ENCODE measurements at regions not wholly inside any gene's neighbourhood (a gene's known extent, or its start where the extent isn't known, plus 50 kb on each side); places are given as distances from the start of the nearest gene placed in this dataset.

DNA sequence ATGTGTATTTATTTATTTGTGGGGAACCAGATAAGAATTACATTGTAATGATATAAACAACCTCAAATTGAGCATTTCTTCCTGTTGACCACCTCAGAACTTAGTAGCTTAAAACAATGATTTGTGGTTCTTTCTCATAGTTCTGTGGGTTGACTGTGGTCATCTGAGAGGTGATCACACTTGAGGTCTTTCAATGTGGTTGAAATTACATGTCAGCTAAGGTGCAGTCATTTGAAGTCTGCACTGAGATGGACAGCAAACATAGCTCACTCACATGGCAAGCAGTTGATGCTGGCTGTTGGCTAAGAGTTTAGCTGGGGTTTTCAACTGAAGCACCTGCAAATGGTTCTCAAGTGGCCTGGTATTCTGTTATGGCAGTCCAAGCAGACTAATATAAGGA, 436.7 kb upstream of the MAP3K7 start:
- DNase-seq (ENCODE audit: low read depth): no peak

DNA sequence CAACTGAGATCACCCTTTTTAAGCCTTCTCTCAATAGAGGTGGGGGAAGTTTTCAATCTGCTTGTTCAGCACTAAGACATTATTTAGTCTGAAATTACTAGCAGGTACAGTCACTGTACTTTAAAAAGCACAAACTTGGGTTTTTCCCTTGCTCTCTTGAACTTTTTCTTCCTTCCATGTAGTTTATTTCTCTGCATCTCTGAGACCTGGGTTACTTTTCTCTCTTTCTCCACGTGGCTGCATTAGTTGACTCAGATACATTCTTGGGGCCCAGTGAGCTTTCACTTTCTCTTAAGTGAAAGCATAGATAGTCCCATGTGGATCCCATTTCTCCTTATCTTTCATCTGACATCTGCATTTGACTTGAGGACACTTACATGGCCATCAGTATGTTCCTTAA, 433.9 kb upstream of the MAP3K7 start:
- DNase-seq (ENCODE audit: low read depth): no peak

GRCh38 chr6:91018586-91018985, 431.7 kb upstream of the MAP3K7 start:
- DNase-seq (ENCODE audit: low read depth): no peak

- DNase-seq (ENCODE audit: low read depth): no peak
Observed at GRCh38 chr6:91013511-91013910, 426.6 kb upstream of the MAP3K7 start.

DNA sequence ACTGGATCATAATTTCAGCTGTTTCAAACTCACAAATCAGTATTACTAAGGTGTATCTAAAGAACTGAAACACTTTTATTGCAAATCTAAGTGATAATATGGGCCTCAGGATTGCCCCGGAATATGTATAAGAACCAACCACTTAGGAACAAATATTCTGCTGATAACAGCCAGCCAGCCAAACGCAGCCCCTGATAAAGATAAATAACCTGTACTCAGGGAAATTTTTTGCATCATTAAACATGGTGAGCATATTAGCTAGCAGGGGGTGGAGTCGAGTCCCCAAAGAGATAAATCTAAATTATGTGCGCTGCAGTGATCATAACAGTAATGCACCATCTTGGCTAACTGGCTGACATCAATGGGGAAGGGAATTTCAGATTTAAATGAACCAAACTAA, 410.2 kb upstream of the MAP3K7 start:
- DNase-seq (ENCODE audit: low read depth): no peak

DNA sequence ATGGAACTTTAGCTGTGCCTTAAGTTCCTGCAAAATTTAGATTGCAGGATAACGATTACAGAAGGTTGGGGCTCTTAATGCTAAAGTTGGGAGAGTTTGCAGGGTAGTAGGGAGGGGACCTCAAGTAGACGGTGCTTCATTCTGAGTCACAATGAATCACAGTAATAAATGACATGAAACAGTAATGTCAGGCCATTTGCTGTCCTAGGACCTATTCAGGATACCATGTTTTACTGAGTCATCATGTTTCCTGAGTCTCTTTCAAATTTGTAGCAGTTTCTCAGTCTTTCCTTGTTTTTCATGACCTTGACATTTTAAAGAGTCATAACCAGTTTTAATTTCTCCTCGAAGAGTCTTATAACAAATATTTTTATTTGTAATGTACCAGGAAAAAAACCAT, 406.9 kb upstream of the MAP3K7 start:
- DNase-seq (ENCODE audit: low read depth): peak; percentile 83

GRCh38 chr6:90989763-90990162, 402.9 kb upstream of the MAP3K7 start:
- DNase-seq (ENCODE audit: low read depth): no peak

DNA sequence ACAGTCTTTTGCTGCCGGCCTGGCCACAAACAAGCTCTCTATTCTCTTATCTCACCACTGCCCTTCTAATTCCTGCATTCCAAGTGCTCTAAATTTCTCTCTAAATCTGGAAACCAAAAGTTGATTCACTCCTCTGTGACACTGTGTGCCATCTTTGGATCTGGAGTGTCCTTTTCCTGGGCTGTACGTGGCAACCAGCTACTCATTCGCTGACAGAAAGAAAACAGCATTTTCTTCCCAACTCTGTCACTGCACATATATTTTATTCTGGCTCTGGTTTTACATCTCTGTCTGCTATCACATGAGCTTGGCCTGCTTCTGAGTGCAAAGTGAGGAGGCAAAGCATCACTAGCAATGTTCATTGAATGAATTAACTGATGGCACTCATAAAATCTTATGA, 397.2 kb upstream of the MAP3K7 start:
- DNase-seq (ENCODE audit: low read depth): no peak

- no peak for DNase-seq (ENCODE audit: low read depth)
Observed at GRCh38 chr6:90983462-90983861, 396.6 kb upstream of the MAP3K7 start.

DNA sequence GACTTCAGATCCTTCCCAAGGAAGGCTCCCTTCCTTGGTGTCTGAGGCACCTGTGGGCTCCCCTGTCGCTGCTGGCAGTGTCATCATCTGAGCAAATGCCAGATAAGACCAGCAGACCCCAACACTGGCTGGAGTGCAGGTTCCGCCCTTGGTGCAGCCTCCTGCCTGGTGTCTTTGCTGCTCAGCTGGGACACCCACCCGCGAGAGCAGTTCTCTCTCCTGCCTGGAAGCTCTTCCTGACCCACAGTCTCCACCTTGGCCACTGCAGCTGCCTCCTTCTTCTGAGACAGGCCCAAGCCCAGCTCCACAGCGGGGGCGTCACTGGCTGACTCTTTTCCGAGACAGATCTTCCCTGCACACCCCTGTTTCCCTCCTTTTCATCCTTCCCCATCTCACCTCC, 395.7 kb upstream of the MAP3K7 start:
- DNase-seq (ENCODE audit: low read depth): no peak

DNA sequence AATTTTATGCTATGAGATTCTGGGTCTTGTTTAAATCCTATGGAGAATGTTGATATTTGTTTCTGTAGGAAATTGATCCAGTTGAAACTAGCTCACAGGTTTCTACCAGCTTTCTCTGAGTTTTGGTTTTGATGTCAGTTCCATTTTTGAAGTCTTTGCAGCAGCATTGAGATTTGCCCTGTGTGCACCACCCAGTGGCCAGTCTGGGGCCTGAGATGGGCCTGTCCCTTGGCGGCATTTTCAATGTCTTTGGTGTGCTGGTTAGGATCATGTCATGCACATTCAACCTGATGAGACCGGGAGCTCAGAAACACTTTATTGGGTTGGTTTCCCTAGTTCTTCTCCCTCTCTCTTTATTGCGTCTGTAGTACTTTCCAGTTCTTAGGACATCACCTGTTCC, 395.2 kb upstream of the MAP3K7 start:
- no peak for DNase-seq (ENCODE audit: low read depth)

DNA sequence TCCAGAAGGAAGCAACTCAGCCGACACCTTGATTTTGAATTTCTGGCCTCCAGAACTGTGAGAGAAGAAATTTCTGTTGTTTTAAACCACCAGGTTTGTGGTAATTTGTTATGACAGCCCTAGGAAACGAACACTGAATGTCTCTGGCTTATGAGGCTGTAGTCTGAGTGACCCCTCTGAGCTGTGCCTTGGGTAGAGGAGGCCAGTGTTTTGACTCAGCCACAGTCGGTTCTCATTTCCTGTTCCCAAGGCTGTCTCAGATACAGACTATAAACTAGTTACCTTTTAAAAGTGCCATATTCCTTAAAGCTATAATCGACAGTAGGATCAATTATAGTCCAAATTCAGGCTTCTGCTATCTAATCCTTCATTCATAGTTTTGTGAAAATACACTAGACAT, 391.2 kb upstream of the MAP3K7 start:
- DNase-seq (ENCODE audit: low read depth): peak; percentile 63

- DNase-seq (ENCODE audit: low read depth): no peak
Observed at GRCh38 chr6:90977513-90977912, 390.6 kb upstream of the MAP3K7 start.

- no peak for DNase-seq (ENCODE audit: low read depth)
Observed at GRCh38 chr6:90976341-90976740, 389.5 kb upstream of the MAP3K7 start.

- DNase-seq (ENCODE audit: low read depth): no peak
Observed at GRCh38 chr6:90975741-90976140, 388.9 kb upstream of the MAP3K7 start.

DNA sequence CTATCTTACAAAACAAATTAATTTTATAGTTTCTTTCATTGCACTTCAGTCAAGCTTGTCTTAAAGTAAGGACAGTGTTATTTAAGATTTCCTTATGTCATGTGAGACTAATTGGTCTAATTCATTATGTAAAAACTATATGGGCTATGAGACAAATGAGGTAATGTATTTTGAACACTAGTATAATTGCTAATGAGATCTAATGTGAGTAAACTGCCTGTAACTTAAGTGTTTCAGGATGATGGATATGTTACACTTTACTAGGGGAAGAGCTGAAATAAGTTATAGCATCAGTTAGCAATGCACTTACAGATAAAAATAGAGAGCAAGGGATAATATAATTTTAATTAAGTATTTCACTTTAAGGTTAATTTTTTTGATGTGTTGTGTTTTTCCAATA, 386.3 kb upstream of the MAP3K7 start:
- no peak for DNase-seq (ENCODE audit: low read depth)

DNA sequence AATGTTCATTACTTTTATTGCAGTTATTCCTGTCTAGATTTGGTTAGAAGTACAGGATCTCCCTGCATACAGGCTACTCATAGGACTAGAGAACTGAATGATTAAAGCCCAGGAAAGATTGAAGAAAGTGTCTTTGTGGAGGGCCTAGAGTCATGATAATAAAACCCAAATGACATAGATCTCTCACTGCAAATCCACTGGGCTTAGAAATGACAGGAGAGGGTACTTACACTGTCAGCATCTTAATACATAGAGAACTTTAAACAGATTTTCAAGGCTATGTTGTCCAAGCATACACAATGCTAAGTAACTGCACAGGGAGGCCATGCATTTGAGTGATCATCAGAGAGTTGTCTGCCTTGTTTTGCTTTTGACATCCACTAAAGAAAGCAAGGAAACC, 383.8 kb upstream of the MAP3K7 start:
- no peak for DNase-seq (ENCODE audit: low read depth)

- DNase-seq (ENCODE audit: low read depth): no peak
Observed at GRCh38 chr6:90967471-90967870, 380.6 kb upstream of the MAP3K7 start.

DNA sequence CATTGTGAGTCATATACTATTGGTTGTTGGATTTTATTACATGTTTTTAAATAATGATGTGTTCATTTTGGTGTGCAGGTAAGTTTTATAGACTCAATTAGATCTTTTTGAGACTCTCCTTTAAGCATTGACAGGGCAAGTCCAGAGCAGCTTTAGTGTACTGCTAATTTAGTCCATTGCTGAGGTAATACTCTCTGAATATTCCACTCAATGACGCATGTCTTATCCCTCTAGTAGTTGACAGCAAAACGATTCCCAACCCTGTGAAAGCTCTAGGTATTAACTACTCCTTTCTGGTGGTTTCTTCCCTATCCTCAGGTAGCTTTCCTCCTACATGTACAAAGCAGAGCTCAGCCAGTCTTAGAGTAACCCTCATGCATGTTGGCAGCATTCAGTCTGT, 373.5 kb upstream of the MAP3K7 start:
- DNase-seq (ENCODE audit: low read depth): no peak

DNA sequence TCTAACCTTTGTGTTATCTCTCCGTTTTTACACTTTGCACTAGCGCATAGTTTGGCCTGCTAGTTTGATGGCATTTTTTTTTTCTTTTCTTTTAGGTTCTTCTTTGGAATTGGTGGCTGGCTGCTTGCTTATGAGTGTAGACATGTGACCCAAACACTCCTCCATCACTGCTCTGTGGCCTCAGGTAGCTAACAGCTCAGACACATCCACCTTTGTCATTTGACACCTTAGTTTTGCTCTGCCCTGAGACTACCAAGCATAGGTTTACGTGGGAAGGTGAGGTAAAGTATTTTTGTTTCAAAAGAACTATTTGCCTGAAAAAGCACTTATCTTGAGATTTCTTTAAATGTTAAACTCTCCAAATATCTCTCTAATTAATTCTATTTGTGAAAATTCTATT, 368.4 kb upstream of the MAP3K7 start:
- no peak for DNase-seq (ENCODE audit: low read depth)

GRCh38 chr6:90953405-90954161, 366.7 kb upstream of the MAP3K7 start:
- no peak for DNase-seq (ENCODE audit: low read depth)

DNA sequence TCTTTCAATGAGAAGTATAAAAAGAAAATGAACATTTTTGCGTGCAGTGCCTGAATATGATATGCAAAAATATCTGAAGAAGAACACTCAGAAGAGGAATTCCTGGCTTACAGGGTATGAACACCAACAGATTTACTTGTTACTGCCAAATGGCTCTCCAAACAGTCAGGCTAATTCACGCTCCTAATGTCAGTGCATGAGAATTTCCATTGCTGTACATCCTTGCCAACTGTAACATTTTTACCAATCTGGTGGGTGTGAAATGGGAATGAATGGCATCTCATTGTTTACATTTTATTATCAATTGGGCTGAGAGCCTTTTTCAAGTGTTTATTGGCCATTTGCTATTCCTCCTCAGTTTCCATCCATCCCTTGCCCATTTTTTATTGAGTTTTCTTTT, 365.3 kb upstream of the MAP3K7 start:
- DNase-seq (ENCODE audit: low read depth): no peak

GRCh38 chr6:90948540-90948939, 361.7 kb upstream of the MAP3K7 start:
- no peak for DNase-seq (ENCODE audit: low read depth)

Measured in HT1080 (cell line).